GM12878 (cell line): ENCODE measurements at regions not wholly inside any gene's neighbourhood (a gene's known extent, or its start where the extent isn't known, plus 50 kb on each side); places are given as distances from the start of the nearest gene placed in this dataset.

Experiments
- ATAC-seq: fragments of 200-7000 bp; cut with Tn5 transposase; 3 replicates; pipeline ENCODE4 v1.9.1; 2020; ENCODE audit warnings: mild to moderate bottlenecking, moderate library complexity
- BruUV-seq: library from RNA; stranded (reverse); fragments of 400-500 nt; replicated peaks from 2 replicates; lab custom pipeline; 2021; lab: Mats Ljungman, UMichigan
- CTCF ChIA-PET: fragments of 300-600 bp; sonication (Branson Sonifier 250); formaldehyde crosslinking; extraction: SDS; loops from one replicate; lab custom pipeline; 2021; ENCODE audit warnings: inconsistent platforms; lab: Yijun Ruan, JAX
- POLR2A ChIA-PET: fragments of 350-600 bp; formaldehyde crosslinking; extraction: SDS; loops from one replicate; lab custom pipeline; 2021; ENCODE audit warnings: inconsistent platforms; lab: Charles Lee
- RAD21 ChIA-PET: fragments of 300-600 bp; sonication (Branson Sonifier 250); formaldehyde crosslinking; loops from one replicate; lab custom pipeline; 2023; ENCODE audit warnings: antibody characterized with exemption; ENCODE audit not compliant: unreplicated experiment; lab: Charles Lee
- SMC1A ChIA-PET: fragments of 300-600 bp; sonication (Branson Sonifier 250); formaldehyde crosslinking; loops from one replicate; lab custom pipeline; 2023; ENCODE audit not compliant: unreplicated experiment, uncharacterized antibody; lab: Charles Lee
- DNase-seq: peaks from one replicate; pipeline ENCODE4 v3.0.0-alpha.2; 2011; ENCODE audit warnings: low read depth, low spot score
- FAIRE-seq: peaks from 3 replicates; lab custom pipeline; 2011; peaks lifted over from hg19 to GRCh38; lab: Jason Lieb, UNC
- H2AFZ ChIP-seq: 2 replicates; pipeline ENCODE4 v1.6.0; 2011; ENCODE audit warnings: low read depth, low read length, control low read depth; ENCODE audit not compliant: control insufficient read depth
- H3K27ac ChIP-seq: 2 replicates; pipeline ENCODE4 v1.5.1; 2011; ENCODE audit warnings: control low read depth; ENCODE audit not compliant: control insufficient read depth, insufficient read depth
- H3K27me3 ChIP-seq, 2 experiments: replicated peaks in 1 of 2; 2 replicates each; pipeline versions ENCODE4 v1.6.0 to v1.6.1; 2011; ENCODE audit warnings: low read length in 1 of 2; ENCODE audit not compliant: control insufficient read depth in 2 of 2, insufficient read depth in 2 of 2
- H3K36me3 ChIP-seq, 2 experiments: 2 replicates each; pipeline ENCODE4 v1.5.1; 2011; ENCODE audit warnings: low read length in 1 of 2; ENCODE audit not compliant: control insufficient read depth in 2 of 2, insufficient read depth in 2 of 2
- H3K4me1 ChIP-seq: 2 replicates; pipeline ENCODE4 v1.6.1; 2011; ENCODE audit warnings: mild to moderate bottlenecking, low read length, moderate library complexity, mixed read lengths; ENCODE audit not compliant: control insufficient read depth, insufficient read depth
- H3K4me2 ChIP-seq: 2 replicates; pipeline ENCODE4 v1.6.0; 2011; ENCODE audit warnings: control low read depth; ENCODE audit not compliant: control insufficient read depth, insufficient read depth
- H3K4me3 ChIP-seq: fragments of 200-600 bp; sonication (generic); 2 replicates; pipeline ENCODE4 v1.5.1; 2016
- H3K79me2 ChIP-seq: 2 replicates; pipeline ENCODE4 v1.6.0; 2011; ENCODE audit warnings: low read length; ENCODE audit not compliant: control insufficient read depth, insufficient read depth
- H3K9ac ChIP-seq: 2 replicates; pipeline ENCODE4 v1.8.0; 2011; ENCODE audit warnings: low read length, control low read depth, mixed read lengths; ENCODE audit not compliant: control insufficient read depth, insufficient read depth
- H3K9me3 ChIP-seq: replicated peaks from 3 replicates; pipeline ENCODE4 v1.5.1; 2011; ENCODE audit warnings: mild to moderate bottlenecking, low read length; ENCODE audit not compliant: control insufficient read depth, insufficient read depth
- H4K20me1 ChIP-seq: 2 replicates; pipeline ENCODE4 v1.6.0; 2011; ENCODE audit not compliant: control insufficient read depth, insufficient read depth
- BRCA1 ChIP-seq: IDR thresholded peaks from 2 replicates; pipeline ENCODE4 v1.6.1; 2011; ENCODE audit warnings: low read depth, low read length, improper control_type of control experiment
- CBX5 ChIP-seq: sonication (generic); IDR thresholded peaks from 2 replicates; pipeline ENCODE4 v1.6.1; 2016; ENCODE audit warnings: low read depth, moderate library complexity, mild to moderate bottlenecking, inconsistent platforms
- CHD1 ChIP-seq: IDR thresholded peaks from 2 replicates; pipeline ENCODE4 v1.6.1; 2012; ENCODE audit warnings: low read depth, low read length, improper control_type of control experiment
- CREB1 ChIP-seq: IDR thresholded peaks from 2 replicates; pipeline ENCODE4 v1.6.1; 2012; ENCODE audit warnings: low read depth, mild to moderate bottlenecking, inconsistent platforms
- KLF5 ChIP-seq: fragments of 450-650 bp; IDR thresholded peaks from 2 replicates; pipeline ENCODE4 v1.6.1; 2014; ENCODE audit warnings: mild to moderate bottlenecking; ENCODE audit not compliant: partially characterized antibody
- MEF2A ChIP-seq: IDR thresholded peaks from 2 replicates; pipeline ENCODE4 v1.6.1; 2011; ENCODE audit warnings: low read depth, mild to moderate bottlenecking, low read length, moderate library complexity; ENCODE audit not compliant: insufficient read depth
- NFYB ChIP-seq: IDR thresholded peaks from 2 replicates; pipeline ENCODE4 v1.6.1; 2011; ENCODE audit warnings: low read depth, mild to moderate bottlenecking, low read length, improper control_type of control experiment, moderate library complexity; ENCODE audit not compliant: insufficient read depth
- PML ChIP-seq: IDR thresholded peaks from 2 replicates; pipeline ENCODE4 v1.6.1; 2012; ENCODE audit warnings: low read length, inconsistent platforms
- TBL1XR1 ChIP-seq: IDR thresholded peaks from 2 replicates; pipeline ENCODE4 v1.6.1; 2012; ENCODE audit warnings: low read depth, low read length, improper control_type of control experiment
- ZBTB4 ChIP-seq: fragments of 450-650 bp; formaldehyde crosslinking; IDR thresholded peaks from 2 replicates; pipeline ENCODE4 v1.4.0; 2022; ENCODE audit warnings: mild to moderate bottlenecking, moderate library complexity
- WGBS: methylation state at CpG from one replicate; pipeline ENCODE4 v1.1.6; 2016; ENCODE audit warnings: low lambda C conversion rate; ENCODE audit not compliant: insufficient replicate concordance, insufficient coverage; ENCODE audit errors: missing lambda C conversion rate; 5-methylcytosine and 5-hydroxymethylcytosine counted together
- in situ Hi-C: fragments of 300-500 bp; cut with MboI; formaldehyde crosslinking; loops from 9 replicates; pipeline ENCODE4 v1.14.3; 2018; ENCODE audit warnings: mixed read lengths
- intact Hi-C: fragments of 100-400 bp; cut with micrococcal nuclease; formaldehyde crosslinking; loops from one replicate; pipeline ENCODE4 v1.14.2; 2022; ENCODE audit not compliant: unreplicated experiment
- TF ChIP-seq, protein P1 (sequence below): fragments of 450-650 bp; IDR thresholded peaks from 2 replicates; pipeline ENCODE4 v1.6.1; 2017; ENCODE audit warnings: mild to moderate bottlenecking, moderate library complexity

- TF ChIP-seq KLF5 (no peak), TBL1XR1 (no peak), CREB1 (no peak)
- TF ChIP-seq, all 136 proteins: peak for 0
Measured at GRCh38 chr16:9526791-9527190, 435.3 kb downstream of the HAPSTR1 start (continued).

GRCh38 chr16:9527976-9528375 is 436.5 kb downstream of the HAPSTR1 start:
- no peak for ATAC-seq
- H4K20me1 ChIP-seq: no peaks in the 10 kb centered on the region
- H3K9ac ChIP-seq: no peak overlapping the region
- TF ChIP-seq PML: no peak
- no peak for TF ChIP-seq NFYB
- TF ChIP-seq CBX5: no peak
- no peak for TF ChIP-seq MEF2A
- TF ChIP-seq CHD1: no peak
- TF ChIP-seq BRCA1: no peak
- no peak for TF ChIP-seq ZBTB4 (CRISPR knock-in tag)
- TF ChIP-seq, protein P1, sequence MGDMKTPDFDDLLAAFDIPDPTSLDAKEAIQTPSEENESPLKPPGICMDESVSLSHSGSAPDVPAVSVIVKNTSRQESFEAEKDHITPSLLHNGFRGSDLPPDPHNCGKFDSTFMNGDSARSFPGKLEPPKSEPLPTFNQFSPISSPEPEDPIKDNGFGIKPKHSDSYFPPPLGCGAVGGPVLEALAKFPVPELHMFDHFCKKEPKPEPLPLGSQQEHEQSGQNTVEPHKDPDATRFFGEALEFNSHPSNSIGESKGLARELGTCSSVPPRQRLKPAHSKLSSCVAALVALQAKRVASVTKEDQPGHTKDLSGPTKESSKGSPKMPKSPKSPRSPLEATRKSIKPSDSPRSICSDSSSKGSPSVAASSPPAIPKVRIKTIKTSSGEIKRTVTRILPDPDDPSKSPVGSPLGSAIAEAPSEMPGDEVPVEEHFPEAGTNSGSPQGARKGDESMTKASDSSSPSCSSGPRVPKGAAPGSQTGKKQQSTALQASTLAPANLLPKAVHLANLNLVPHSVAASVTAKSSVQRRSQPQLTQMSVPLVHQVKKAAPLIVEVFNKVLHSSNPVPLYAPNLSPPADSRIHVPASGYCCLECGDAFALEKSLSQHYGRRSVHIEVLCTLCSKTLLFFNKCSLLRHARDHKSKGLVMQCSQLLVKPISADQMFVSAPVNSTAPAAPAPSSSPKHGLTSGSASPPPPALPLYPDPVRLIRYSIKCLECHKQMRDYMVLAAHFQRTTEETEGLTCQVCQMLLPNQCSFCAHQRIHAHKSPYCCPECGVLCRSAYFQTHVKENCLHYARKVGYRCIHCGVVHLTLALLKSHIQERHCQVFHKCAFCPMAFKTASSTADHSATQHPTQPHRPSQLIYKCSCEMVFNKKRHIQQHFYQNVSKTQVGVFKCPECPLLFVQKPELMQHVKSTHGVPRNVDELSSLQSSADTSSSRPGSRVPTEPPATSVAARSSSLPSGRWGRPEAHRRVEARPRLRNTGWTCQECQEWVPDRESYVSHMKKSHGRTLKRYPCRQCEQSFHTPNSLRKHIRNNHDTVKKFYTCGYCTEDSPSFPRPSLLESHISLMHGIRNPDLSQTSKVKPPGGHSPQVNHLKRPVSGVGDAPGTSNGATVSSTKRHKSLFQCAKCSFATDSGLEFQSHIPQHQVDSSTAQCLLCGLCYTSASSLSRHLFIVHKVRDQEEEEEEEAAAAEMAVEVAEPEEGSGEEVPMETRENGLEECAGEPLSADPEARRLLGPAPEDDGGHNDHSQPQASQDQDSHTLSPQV: no peak
- TF ChIP-seq, all 136 proteins: peak for 0
- no peak for FAIRE-seq
- Histone ChIP-seq H3K4me3 (no peak overlapping the region), H3K9me3 (no peaks in the 10 kb centered on the region), H3K27me3 (no peaks in the 10 kb centered on the region), H3K79me2 (no peaks in the 10 kb centered on the region), H3K4me2 (no peak overlapping the region), H3K36me3 (no peaks in the 10 kb centered on the region), H3K4me1 (no peaks in the 10 kb centered on the region), H2AFZ (no peak overlapping the region), H3K27ac (no peak overlapping the region)
- in situ Hi-C loops: no loop called here
- CTCF ChIA-PET: interaction anchor here (0.6 kb wide), 1 partner anchor 556 kb away, joined by 3 read pairs; no protein-coding TSS in a partner anchor
- intact Hi-C loops: no loop called here
- RAD21 ChIA-PET: no interaction called here
- POLR2A ChIA-PET: no interaction called here
- no TSS peak for BruUV-seq
- no peak for DNase-seq
- SMC1A ChIA-PET: no interaction called here
- 22% methylated on average over 2 of the region's 2 CpGs for WGBS
